Activated CD4-positive, alpha-beta memory T cell treated with anti-CD3 and anti-CD28 coated beads, Interleukin-2, amount 10 ng/mL, durations not matched to agents 7 days and 5 days (primary cell): ENCODE measurements at regions not wholly inside any gene's neighbourhood (a gene's known extent, or its start where the extent isn't known, plus 50 kb on each side); places are given as distances from the start of the nearest gene placed in this dataset.

ENCODE experiments used
- CTCF ChIA-PET: fragments of 350-600 bp; sonication (Branson Sonifier 250); formaldehyde crosslinking; loops from one replicate; lab custom pipeline; 2021; ENCODE audit warnings: antibody characterized with exemption, inconsistent platforms; lab: Charles Lee
- POLR2A ChIA-PET: fragments of 350-600 bp; sonication (Branson Sonifier 250); formaldehyde crosslinking; loops from one replicate; lab custom pipeline; 2021; ENCODE audit warnings: antibody characterized with exemption; lab: Charles Lee
- DNase-seq: peaks from one replicate; pipeline ENCODE4 v3.0.0-alpha.2; 2020
- H3K27ac Mint-ChIP-seq: one replicate; pipeline ENCODE4 v1.8.0; 2021; ENCODE audit warnings: mild to moderate bottlenecking, mixed read lengths
- H3K27me3 Mint-ChIP-seq: one replicate; pipeline ENCODE4 v1.8.0; 2021; ENCODE audit warnings: mixed read lengths
- H3K36me3 Mint-ChIP-seq: one replicate; pipeline ENCODE4 v1.8.0; 2021; ENCODE audit warnings: low read depth, mixed read lengths
- H3K4me1 Mint-ChIP-seq: one replicate; pipeline ENCODE4 v1.8.0; 2021; ENCODE audit warnings: mixed read lengths
- H3K4me3 Mint-ChIP-seq: one replicate; pipeline ENCODE4 v1.8.0; 2021; ENCODE audit warnings: mild to moderate bottlenecking, mixed read lengths
- H3K9me3 Mint-ChIP-seq: one replicate; pipeline ENCODE4 v1.8.0; 2021; ENCODE audit warnings: mixed read lengths

GRCh38 chr7:46696741-46697140 lies 775.7 kb upstream of the IGFBP3 start:
- Mint-ChIP-seq H3K36me3 (no peaks in the 10 kb centered on the region), H3K27ac (no peak overlapping the region), H3K9me3 (peaks cover 3% of the 10 kb centered on the region), H3K27me3 (no peaks in the 10 kb centered on the region), H3K4me3 (no peak overlapping the region), H3K4me1 (no peaks in the 10 kb centered on the region)
- POLR2A ChIA-PET: no interaction called here
- CTCF ChIA-PET: no interaction called here
- DNase-seq: no peak

- Mint-ChIP-seq H3K4me3 (no peak overlapping the region), H3K36me3 (no peaks in the 10 kb centered on the region), H3K4me1 (no peaks in the 10 kb centered on the region), H3K27ac (no peak overlapping the region), H3K27me3 (no peaks in the 10 kb centered on the region), H3K9me3 (peaks cover 3% of the 10 kb centered on the region)
- DNase-seq: no peak
- CTCF ChIA-PET: no interaction called here
- POLR2A ChIA-PET: no interaction called here
Measured at GRCh38 chr7:46695051-46695708, 774.1 kb upstream of the IGFBP3 start.

GRCh38 chr7:46694058-46694457 lies 773.0 kb upstream of the IGFBP3 start:
- H3K36me3 Mint-ChIP-seq: no peaks in the 10 kb centered on the region
- H3K9me3 Mint-ChIP-seq: peaks cover 7% of the 10 kb centered on the region
- no peak for DNase-seq
- no peak overlapping the region for H3K4me3 Mint-ChIP-seq
- no peaks in the 10 kb centered on the region for H3K27me3 Mint-ChIP-seq
- POLR2A ChIA-PET: no interaction called here
- no peaks in the 10 kb centered on the region for H3K4me1 Mint-ChIP-seq
- CTCF ChIA-PET: no interaction called here
- H3K27ac Mint-ChIP-seq: no peak overlapping the region

GRCh38 chr7:46687203-46687602 lies 766.1 kb upstream of the IGFBP3 start:
- no peak for DNase-seq
- Mint-ChIP-seq H3K27ac (no peak overlapping the region), H3K4me3 (no peak overlapping the region), H3K36me3 (no peaks in the 10 kb centered on the region), H3K27me3 (no peaks in the 10 kb centered on the region), H3K9me3 (peaks cover 10% of the 10 kb centered on the region), H3K4me1 (no peaks in the 10 kb centered on the region)
- ChIA-PET CTCF (no interaction called here), POLR2A (no interaction called here)

- no peaks in the 10 kb centered on the region for H3K27me3 Mint-ChIP-seq
- ChIA-PET POLR2A (no interaction called here), CTCF (no interaction called here)
- H3K4me3 Mint-ChIP-seq: no peak overlapping the region
- no peak overlapping the region for H3K27ac Mint-ChIP-seq
- H3K36me3 Mint-ChIP-seq: no peaks in the 10 kb centered on the region
- no peaks in the 10 kb centered on the region for H3K4me1 Mint-ChIP-seq
- H3K9me3 Mint-ChIP-seq: peaks cover 10% of the 10 kb centered on the region
- no peak for DNase-seq
Measured at GRCh38 chr7:46685051-46685450, 764.0 kb upstream of the IGFBP3 start.

DNA sequence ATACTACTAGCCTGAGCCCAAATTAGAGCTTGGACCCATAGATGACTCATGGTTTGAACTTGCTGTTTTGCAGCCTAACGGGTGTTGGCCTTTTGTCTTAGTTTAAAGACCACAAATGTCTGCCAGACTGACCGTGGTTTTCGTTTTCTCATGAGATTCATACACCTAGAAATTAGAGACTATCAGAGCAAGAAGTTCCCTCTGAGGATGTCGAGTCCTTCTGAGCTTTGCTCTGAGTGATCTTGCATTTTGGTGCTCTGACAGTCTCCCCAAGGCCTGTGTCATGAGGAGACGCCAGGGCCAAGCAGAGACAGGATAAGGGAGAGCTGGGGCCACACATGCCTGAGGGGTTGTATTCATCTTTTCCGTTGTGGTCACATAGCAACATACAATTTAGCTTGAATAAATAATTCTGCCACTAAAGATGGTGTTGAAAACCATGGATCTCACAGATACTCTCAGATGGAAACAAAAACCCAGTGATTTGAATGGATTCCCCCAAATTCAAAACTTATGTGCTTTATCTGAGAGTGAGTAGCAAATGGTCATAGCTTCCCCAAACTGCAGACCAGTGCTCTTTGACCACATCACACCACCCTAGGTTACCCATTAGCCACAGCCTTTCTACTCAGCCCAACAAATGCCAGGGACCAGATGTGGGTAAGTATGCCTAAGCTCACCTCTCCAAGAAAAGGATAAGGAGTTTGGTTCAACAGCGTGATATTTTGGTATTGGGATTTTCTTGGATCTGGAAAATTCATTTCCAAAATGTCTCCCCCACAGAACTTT lies 762.0 kb upstream of the IGFBP3 start:
- no peaks in the 10 kb centered on the region for H3K36me3 Mint-ChIP-seq
- CTCF ChIA-PET: no interaction called here
- POLR2A ChIA-PET: no interaction called here

GRCh38 chr7:46681865-46682503 lies 760.9 kb upstream of the IGFBP3 start:
- ChIA-PET POLR2A (no interaction called here), CTCF (no interaction called here)
- no peak overlapping the region for H3K4me3 Mint-ChIP-seq
- peaks cover 5% of the 10 kb centered on the region for H3K9me3 Mint-ChIP-seq
- H3K4me1 Mint-ChIP-seq: no peaks in the 10 kb centered on the region
- no peak overlapping the region for H3K27ac Mint-ChIP-seq
- no peak for DNase-seq
- H3K27me3 Mint-ChIP-seq: no peaks in the 10 kb centered on the region
- no peaks in the 10 kb centered on the region for H3K36me3 Mint-ChIP-seq

More for the DNA sequence above, 762.0 kb upstream of the IGFBP3 start:
- Mint-ChIP-seq H3K27ac (no peak overlapping the region), H3K4me1 (no peaks in the 10 kb centered on the region), H3K27me3 (no peaks in the 10 kb centered on the region), H3K4me3 (no peak overlapping the region), H3K9me3 (peaks cover 5% of the 10 kb centered on the region)
- no peak for DNase-seq

- Mint-ChIP-seq H3K4me3 (no peak overlapping the region), H3K27ac (no peak overlapping the region), H3K4me1 (no peaks in the 10 kb centered on the region), H3K36me3 (no peaks in the 10 kb centered on the region), H3K27me3 (no peaks in the 10 kb centered on the region), H3K9me3 (peaks cover 5% of the 10 kb centered on the region)
- no peak for DNase-seq
- POLR2A ChIA-PET: no interaction called here
- CTCF ChIA-PET: no interaction called here
Measured at GRCh38 chr7:46680147-46680546, 759.1 kb upstream of the IGFBP3 start.

- H3K4me3 Mint-ChIP-seq: no peak overlapping the region
- no peaks in the 10 kb centered on the region for H3K4me1 Mint-ChIP-seq
- H3K27me3 Mint-ChIP-seq: no peaks in the 10 kb centered on the region
- ChIA-PET CTCF (no interaction called here), POLR2A (no interaction called here)
- peaks cover 5% of the 10 kb centered on the region for H3K9me3 Mint-ChIP-seq
- no peak for DNase-seq
- no peaks in the 10 kb centered on the region for H3K36me3 Mint-ChIP-seq
- no peak overlapping the region for H3K27ac Mint-ChIP-seq
Measured at GRCh38 chr7:46679671-46680070, 758.6 kb upstream of the IGFBP3 start.

DNA sequence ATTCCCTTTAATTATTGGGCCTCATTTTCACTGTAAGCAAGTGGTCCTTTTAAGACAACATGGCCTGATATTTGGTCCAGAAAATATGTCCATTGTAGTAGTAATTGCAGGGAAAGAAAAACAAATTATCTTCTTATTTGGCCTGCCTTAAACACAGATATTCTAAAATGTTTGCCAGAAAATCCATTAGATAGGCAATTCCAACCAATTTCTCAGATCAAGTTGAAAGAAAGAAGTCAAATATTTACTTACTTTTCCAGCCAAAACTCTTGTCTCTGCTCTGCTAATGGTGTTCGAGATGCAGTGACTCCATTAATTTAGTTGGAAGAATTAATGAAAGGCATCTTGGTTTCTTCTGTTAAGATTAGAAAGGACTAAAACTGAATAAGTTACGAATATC lies 757.3 kb upstream of the IGFBP3 start:
- no peaks in the 10 kb centered on the region for H3K4me1 Mint-ChIP-seq
- H3K9me3 Mint-ChIP-seq: peaks cover 5% of the 10 kb centered on the region
- no peaks in the 10 kb centered on the region for H3K27me3 Mint-ChIP-seq
- no peaks in the 10 kb centered on the region for H3K36me3 Mint-ChIP-seq
- DNase-seq: no peak
- ChIA-PET POLR2A (no interaction called here), CTCF (no interaction called here)
- H3K4me3 Mint-ChIP-seq: no peak overlapping the region
- H3K27ac Mint-ChIP-seq: no peak overlapping the region

DNA sequence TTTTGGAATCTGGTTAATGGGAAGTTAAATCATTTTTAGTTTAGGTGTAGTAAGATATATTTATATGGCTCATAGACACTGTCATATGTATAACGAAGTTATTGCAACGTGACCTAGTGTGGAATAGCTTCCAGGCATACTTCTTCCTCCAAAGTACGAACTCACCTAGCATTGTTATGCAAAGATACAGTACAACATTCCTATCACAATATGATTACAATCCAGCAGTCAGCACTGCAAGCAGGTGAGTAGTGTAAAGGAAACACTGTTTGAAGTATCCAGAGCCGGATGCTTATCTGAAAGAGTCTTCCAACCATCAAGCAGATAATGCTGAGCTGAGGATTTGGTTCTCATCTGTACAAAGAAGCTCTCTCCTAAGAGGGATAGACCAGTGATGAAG lies 754.4 kb upstream of the IGFBP3 start:
- H3K4me1 Mint-ChIP-seq: no peaks in the 10 kb centered on the region
- H3K36me3 Mint-ChIP-seq: no peaks in the 10 kb centered on the region
- H3K4me3 Mint-ChIP-seq: no peak overlapping the region
- no peak overlapping the region for H3K27ac Mint-ChIP-seq
- CTCF ChIA-PET: no interaction called here
- no peak for DNase-seq
- POLR2A ChIA-PET: no interaction called here
- H3K27me3 Mint-ChIP-seq: no peaks in the 10 kb centered on the region
- no peaks in the 10 kb centered on the region for H3K9me3 Mint-ChIP-seq

GRCh38 chr7:46672861-46673260 lies 751.8 kb upstream of the IGFBP3 start:
- Mint-ChIP-seq H3K27me3 (no peaks in the 10 kb centered on the region), H3K9me3 (peaks cover 6% of the 10 kb centered on the region), H3K36me3 (no peaks in the 10 kb centered on the region), H3K4me3 (no peak overlapping the region), H3K4me1 (no peaks in the 10 kb centered on the region), H3K27ac (no peak overlapping the region)
- CTCF ChIA-PET: interaction anchor here (0.6 kb wide), 1 partner anchor 394 kb away, joined by 3 read pairs; no protein-coding TSS in a partner anchor
- POLR2A ChIA-PET: no interaction called here
- DNase-seq: no peak

DNA sequence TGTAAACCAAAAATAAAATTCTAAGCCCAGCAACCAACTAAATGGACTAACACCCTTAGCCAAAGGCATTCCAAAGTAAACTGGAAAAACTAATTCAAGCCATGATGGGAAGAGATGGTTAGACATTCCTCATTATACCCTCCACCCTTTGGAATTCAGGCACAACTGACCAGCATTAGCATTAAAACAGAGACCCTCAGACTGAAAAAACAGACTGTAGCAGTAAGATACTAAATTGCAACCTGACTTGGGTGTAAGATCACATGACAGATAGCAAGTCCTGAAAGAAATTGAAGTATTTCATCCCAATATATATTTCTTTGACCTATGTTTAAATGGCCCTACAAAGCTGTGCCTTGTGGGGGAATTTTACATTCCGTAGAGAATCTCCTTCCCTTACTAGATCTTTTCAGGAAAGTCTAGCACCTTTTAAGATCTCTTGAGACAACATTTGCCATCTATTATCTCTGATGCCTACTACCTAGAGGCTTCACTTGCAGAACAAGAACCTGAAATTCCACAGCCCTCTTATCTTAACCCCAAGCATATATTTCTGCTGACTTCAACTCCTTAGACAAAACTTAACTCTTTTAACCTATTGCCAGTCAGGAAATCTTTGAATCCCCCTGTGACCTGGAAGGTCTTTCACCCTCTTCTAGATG lies 750.2 kb upstream of the IGFBP3 start:
- Mint-ChIP-seq H3K9me3 (peaks cover 6% of the 10 kb centered on the region), H3K27me3 (no peaks in the 10 kb centered on the region), H3K4me1 (no peaks in the 10 kb centered on the region), H3K36me3 (no peaks in the 10 kb centered on the region), H3K4me3 (no peak overlapping the region), H3K27ac (no peak overlapping the region)
- ChIA-PET POLR2A (no interaction called here), CTCF (no interaction called here)
- no peak for DNase-seq
